HG03139 (cell line): ENCODE measurements at regions not wholly inside any gene's neighbourhood (a gene's known extent, or its start where the extent isn't known, plus 50 kb on each side); places are given as distances from the start of the nearest gene placed in this dataset.

Source experiments
- ATAC-seq: cut with Tn5 transposase; IDR thresholded peaks from one replicate; pipeline ENCODE4 v1.9.1; 2021; ENCODE audit not compliant: unreplicated experiment

GRCh38 chr5:98106116-98107031, 667.1 kb upstream of the RGMB start:
- ATAC-seq: no peak

GRCh38 chr5:98108497-98108896, 665.0 kb upstream of the RGMB start:
- ATAC-seq: no peak

GRCh38 chr5:98109561-98110006, 663.9 kb upstream of the RGMB start:
- ATAC-seq: no peak

GRCh38 chr5:98110282-98110691, 663.2 kb upstream of the RGMB start:
- no peak for ATAC-seq

- no peak for ATAC-seq
These were observed 662.7 kb upstream of the RGMB start for GRCh38 chr5:98110791-98111190.

GRCh38 chr5:98111686-98112085, 661.8 kb upstream of the RGMB start:
- no peak for ATAC-seq

GRCh38 chr5:98121036-98121936, 652.2 kb upstream of the RGMB start:
- ATAC-seq: no peak

GRCh38 chr5:98128271-98128670, 645.2 kb upstream of the RGMB start:
- ATAC-seq: no peak

- no peak for ATAC-seq
These were observed 644.6 kb upstream of the RGMB start for GRCh38 chr5:98128846-98129245.

- no peak for ATAC-seq
These were observed 643.0 kb upstream of the RGMB start for GRCh38 chr5:98130261-98131035.

GRCh38 chr5:98144116-98144515, 629.3 kb upstream of the RGMB start:
- no peak for ATAC-seq

GRCh38 chr5:98144710-98145109, 628.8 kb upstream of the RGMB start:
- no peak for ATAC-seq

- no peak for ATAC-seq
These were observed 616.1 kb upstream of the RGMB start for GRCh38 chr5:98157368-98157767.

GRCh38 chr5:98158440-98158839, 615.0 kb upstream of the RGMB start:
- no peak for ATAC-seq

- ATAC-seq: no peak
These were observed 609.5 kb upstream of the RGMB start for GRCh38 chr5:98163796-98164493.

- ATAC-seq: no peak
These were observed 604.6 kb upstream of the RGMB start for GRCh38 chr5:98168871-98169270.

- no peak for ATAC-seq
These were observed 602.5 kb upstream of the RGMB start for GRCh38 chr5:98170994-98171393.

GRCh38 chr5:98173334-98173733, 600.1 kb upstream of the RGMB start:
- no peak for ATAC-seq

- ATAC-seq: no peak
These were observed 598.0 kb upstream of the RGMB start for GRCh38 chr5:98175474-98175873.
